ENCODE measurements at regions not wholly inside any gene's neighbourhood (a gene's known extent, or its start where the extent isn't known, plus 50 kb on each side); places are given as distances from the start of the nearest gene placed in this dataset.

GRCh38 chr7:106957766-106958165, 86.7 kb upstream of the PRKAR2B start:
- TF ChIP-seq, protein P1, sequence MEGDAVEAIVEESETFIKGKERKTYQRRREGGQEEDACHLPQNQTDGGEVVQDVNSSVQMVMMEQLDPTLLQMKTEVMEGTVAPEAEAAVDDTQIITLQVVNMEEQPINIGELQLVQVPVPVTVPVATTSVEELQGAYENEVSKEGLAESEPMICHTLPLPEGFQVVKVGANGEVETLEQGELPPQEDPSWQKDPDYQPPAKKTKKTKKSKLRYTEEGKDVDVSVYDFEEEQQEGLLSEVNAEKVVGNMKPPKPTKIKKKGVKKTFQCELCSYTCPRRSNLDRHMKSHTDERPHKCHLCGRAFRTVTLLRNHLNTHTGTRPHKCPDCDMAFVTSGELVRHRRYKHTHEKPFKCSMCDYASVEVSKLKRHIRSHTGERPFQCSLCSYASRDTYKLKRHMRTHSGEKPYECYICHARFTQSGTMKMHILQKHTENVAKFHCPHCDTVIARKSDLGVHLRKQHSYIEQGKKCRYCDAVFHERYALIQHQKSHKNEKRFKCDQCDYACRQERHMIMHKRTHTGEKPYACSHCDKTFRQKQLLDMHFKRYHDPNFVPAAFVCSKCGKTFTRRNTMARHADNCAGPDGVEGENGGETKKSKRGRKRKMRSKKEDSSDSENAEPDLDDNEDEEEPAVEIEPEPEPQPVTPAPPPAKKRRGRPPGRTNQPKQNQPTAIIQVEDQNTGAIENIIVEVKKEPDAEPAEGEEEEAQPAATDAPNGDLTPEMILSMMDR (IDR thresholded peaks at IDR 0.05; ENCODE audit: low read depth, low read length, poor library complexity, severe bottlenecking): no peak
- no peak for TF ChIP-seq EZH2phosphoT487 (IDR thresholded peaks at IDR 0.05; ENCODE audit: borderline replicate concordance, low read length)

All from DOHH2 (cell line).